OCI-LY3 (cell line): ENCODE measurements at regions not wholly inside any gene's neighbourhood (a gene's known extent, or its start where the extent isn't known, plus 50 kb on each side); places are given as distances from the start of the nearest gene placed in this dataset.

ENCODE experiments used
- H2AFZ ChIP-seq: fragments of 200-600, 300-600 bp; shearing (Covaris generic); 2 replicates; pipeline ENCODE4 v1.6.0; 2014; ENCODE audit warnings: antibody characterized with exemption, low read depth, low read length
- H3K27ac ChIP-seq: fragments of 200-600, 300-600 bp; sonication (generic); 2 replicates; pipeline ENCODE4 v1.5.1; 2014; ENCODE audit warnings: mild to moderate bottlenecking, low read length, moderate library complexity, mixed read lengths
- H3K27me3 ChIP-seq: fragments of 200-600, 300-600 bp; sonication (generic); 2 replicates; pipeline ENCODE4 v1.6.1; 2014; ENCODE audit warnings: low read depth, low read length, mixed read lengths
- H3K36me3 ChIP-seq: fragments of 200-600, 300-600 bp; sonication (generic); replicated peaks from 2 replicates; pipeline ENCODE3; 2014; ENCODE audit warnings: low read depth, low read length, mixed read lengths
- H3K4me1 ChIP-seq: fragments of 300-600, 200-600 bp; sonication (generic); 2 replicates; pipeline ENCODE4 v1.6.1; 2014; ENCODE audit warnings: low read length, mixed read lengths
- H3K4me2 ChIP-seq: fragments of 200-600, 300-600 bp; sonication (generic); 2 replicates; pipeline ENCODE4 v1.6.1; 2014; ENCODE audit warnings: low read length, mixed read lengths
- H3K4me3 ChIP-seq: fragments of 300-600, 200-600 bp; sonication (generic); 2 replicates; pipeline ENCODE4 v1.5.1; 2014; ENCODE audit warnings: antibody characterized with exemption, mild to moderate bottlenecking, low read length, moderate library complexity
- H3K79me2 ChIP-seq: fragments of 300-600, 200-600 bp; shearing (Covaris generic); 2 replicates; pipeline ENCODE4 v1.6.1; 2014; ENCODE audit warnings: mild to moderate bottlenecking, low read length, mixed read lengths
- H3K9ac ChIP-seq: fragments of 300-600, 200-600 bp; shearing (Covaris generic); 2 replicates; pipeline ENCODE4 v1.6.0; 2014; ENCODE audit warnings: mild to moderate bottlenecking, low read length, moderate library complexity
- H3K9me3 ChIP-seq: fragments of 200-600, 300-600 bp; shearing (Covaris generic); 2 replicates; pipeline ENCODE4 v1.6.1; 2014; ENCODE audit warnings: low read length, mixed read lengths; ENCODE audit not compliant: insufficient read depth
- H4K20me1 ChIP-seq: fragments of 200-600, 300-600 bp; sonication (generic); 2 replicates; pipeline ENCODE4 v1.6.1; 2016; ENCODE audit warnings: low read length, mixed read lengths; ENCODE audit not compliant: insufficient read depth
- EZH2phosphoT487 ChIP-seq: fragments of 200-600 bp; shearing (Covaris generic); IDR thresholded peaks from 2 replicates; pipeline ENCODE4 v1.6.1; 2018; ENCODE audit warnings: antibody characterized with exemption, mixed run types, low read depth
- TF ChIP-seq, protein P1 (sequence below): fragments of 200-600, 300-600 bp; sonication (generic); IDR thresholded peaks from 2 replicates; pipeline ENCODE4 v1.5.1; 2014; ENCODE audit warnings: antibody characterized with exemption, low read length, low read depth

DNA sequence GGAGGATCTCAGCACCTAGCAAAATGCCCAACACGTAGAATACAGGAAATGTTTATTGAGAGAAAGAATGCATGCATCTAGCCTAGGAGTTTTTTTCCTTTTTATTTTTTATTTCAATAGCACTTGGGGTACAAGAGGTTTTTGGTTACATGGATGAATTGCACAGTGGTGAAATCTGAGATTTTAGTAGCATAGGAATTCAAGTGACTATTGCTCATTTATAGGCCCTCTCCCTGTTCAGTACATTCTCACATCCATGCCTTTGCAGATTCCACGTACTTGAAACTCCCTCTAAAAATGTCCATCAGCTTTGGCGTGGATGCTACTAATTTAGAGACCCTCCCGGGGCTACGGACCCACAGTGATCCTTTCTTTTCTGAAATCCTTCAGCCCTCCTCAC, 61.7 kb upstream of the PIAS1 start:
- Histone ChIP-seq H4K20me1 (no peaks in the 10 kb centered on the region), H3K4me2 (no peak overlapping the region), H2AFZ (no peak overlapping the region), H3K27me3 (peaks cover 14% of the 10 kb centered on the region), H3K36me3 (no peaks in the 10 kb centered on the region), H3K4me3 (no peak overlapping the region), H3K4me1 (no peaks in the 10 kb centered on the region), H3K79me2 (no peaks in the 10 kb centered on the region), H3K27ac (no peak overlapping the region), H3K9me3 (no peaks in the 10 kb centered on the region), H3K9ac (no peak overlapping the region)
- no peak for TF ChIP-seq EZH2phosphoT487
- TF ChIP-seq, protein P1, sequence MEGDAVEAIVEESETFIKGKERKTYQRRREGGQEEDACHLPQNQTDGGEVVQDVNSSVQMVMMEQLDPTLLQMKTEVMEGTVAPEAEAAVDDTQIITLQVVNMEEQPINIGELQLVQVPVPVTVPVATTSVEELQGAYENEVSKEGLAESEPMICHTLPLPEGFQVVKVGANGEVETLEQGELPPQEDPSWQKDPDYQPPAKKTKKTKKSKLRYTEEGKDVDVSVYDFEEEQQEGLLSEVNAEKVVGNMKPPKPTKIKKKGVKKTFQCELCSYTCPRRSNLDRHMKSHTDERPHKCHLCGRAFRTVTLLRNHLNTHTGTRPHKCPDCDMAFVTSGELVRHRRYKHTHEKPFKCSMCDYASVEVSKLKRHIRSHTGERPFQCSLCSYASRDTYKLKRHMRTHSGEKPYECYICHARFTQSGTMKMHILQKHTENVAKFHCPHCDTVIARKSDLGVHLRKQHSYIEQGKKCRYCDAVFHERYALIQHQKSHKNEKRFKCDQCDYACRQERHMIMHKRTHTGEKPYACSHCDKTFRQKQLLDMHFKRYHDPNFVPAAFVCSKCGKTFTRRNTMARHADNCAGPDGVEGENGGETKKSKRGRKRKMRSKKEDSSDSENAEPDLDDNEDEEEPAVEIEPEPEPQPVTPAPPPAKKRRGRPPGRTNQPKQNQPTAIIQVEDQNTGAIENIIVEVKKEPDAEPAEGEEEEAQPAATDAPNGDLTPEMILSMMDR, result no peak

DNA sequence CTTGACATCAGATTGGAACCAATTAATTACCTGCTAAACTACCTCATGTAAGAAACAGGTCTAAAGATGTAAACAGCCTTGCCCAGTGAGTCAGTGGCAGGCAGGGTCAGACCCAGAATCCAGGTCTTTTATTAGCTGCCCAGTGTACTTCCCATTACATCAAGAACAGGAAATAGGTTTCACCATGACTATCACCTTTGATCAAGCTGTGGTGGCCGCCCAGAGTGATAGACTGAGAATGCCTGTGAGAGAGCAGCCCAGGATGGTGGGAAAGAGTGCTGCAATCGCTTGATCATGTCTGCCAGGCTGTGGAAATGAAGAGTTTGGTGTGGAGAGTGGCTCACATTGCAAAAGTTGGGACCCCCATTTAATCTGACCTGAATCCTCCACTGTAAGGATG, 61.3 kb upstream of the PIAS1 start:
- no peaks in the 10 kb centered on the region for H4K20me1 ChIP-seq
- H3K9ac ChIP-seq, result no peak overlapping the region
- no peaks in the 10 kb centered on the region for H3K79me2 ChIP-seq
- peaks cover 10% of the 10 kb centered on the region for H3K27me3 ChIP-seq
- no peaks in the 10 kb centered on the region for H3K9me3 ChIP-seq
- TF ChIP-seq, protein P1, result no peak
- TF ChIP-seq EZH2phosphoT487, result no peak
- no peak overlapping the region for H3K4me3 ChIP-seq
- H3K4me2 ChIP-seq, result no peak overlapping the region
- no peak overlapping the region for H3K27ac ChIP-seq
- H2AFZ ChIP-seq, result no peak overlapping the region
- no peaks in the 10 kb centered on the region for H3K36me3 ChIP-seq
- H3K4me1 ChIP-seq, result no peaks in the 10 kb centered on the region

DNA sequence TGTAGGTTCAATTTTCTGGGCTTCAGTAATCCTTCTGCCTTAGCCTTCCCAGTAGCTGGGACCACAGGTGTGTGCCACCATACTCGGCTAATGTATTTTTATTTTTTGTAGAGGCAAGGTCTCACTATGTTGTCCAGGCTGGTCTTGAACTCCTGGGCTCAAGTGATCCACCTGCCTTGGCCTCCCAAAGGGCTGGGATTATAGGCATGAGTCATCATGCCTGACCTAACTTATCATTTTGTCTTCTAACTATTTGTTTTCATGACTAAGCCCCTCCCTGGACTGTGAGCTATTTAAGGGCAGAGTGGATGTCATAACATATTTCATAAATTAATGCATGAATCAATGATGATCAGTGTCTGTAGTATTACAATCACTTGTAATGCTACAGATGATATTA, 56.1 kb upstream of the PIAS1 start:
- TF ChIP-seq EZH2phosphoT487, result no peak
- TF ChIP-seq, protein P1, result no peak
- Histone ChIP-seq H2AFZ (no peak overlapping the region), H3K79me2 (no peaks in the 10 kb centered on the region), H4K20me1 (no peaks in the 10 kb centered on the region), H3K27ac (no peak overlapping the region), H3K4me2 (no peak overlapping the region), H3K9me3 (no peaks in the 10 kb centered on the region), H3K4me1 (no peaks in the 10 kb centered on the region), H3K27me3 (no peaks in the 10 kb centered on the region), H3K4me3 (no peak overlapping the region), H3K36me3 (no peaks in the 10 kb centered on the region), H3K9ac (no peak overlapping the region)

DNA sequence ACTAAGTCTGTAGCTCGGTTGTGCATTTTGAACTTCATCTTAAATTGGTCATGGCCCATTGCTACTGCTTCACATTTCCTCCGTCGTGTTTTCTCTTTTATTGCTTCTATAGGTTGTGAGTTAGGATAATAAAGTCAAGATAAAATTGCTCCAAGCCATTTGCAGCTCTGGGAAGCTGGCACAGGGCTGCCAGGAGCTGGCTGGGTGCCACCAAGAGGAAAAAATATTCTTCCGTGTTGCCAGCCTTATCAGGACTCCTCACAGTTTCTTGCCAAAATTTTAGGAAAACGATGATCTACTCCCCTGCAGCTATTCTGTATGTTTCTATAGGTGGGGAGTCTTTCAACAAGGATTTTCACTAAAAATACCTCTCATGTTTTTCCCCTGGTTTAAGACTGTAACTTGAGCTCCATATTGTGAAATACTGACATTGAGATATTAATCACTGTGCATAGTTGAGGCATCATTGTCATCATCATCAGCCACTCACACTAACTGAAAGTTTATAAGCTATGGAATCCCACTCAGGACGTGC, 55.4 kb upstream of the PIAS1 start:
- no peak overlapping the region for H3K9ac ChIP-seq
- no peaks in the 10 kb centered on the region for H3K79me2 ChIP-seq
- H3K4me3 ChIP-seq, result no peak overlapping the region
- H3K4me1 ChIP-seq, result no peaks in the 10 kb centered on the region
- no peaks in the 10 kb centered on the region for H3K36me3 ChIP-seq
- no peaks in the 10 kb centered on the region for H3K27me3 ChIP-seq
- H3K27ac ChIP-seq, result no peak overlapping the region
- H2AFZ ChIP-seq, result no peak overlapping the region
- no peaks in the 10 kb centered on the region for H4K20me1 ChIP-seq
- H3K9me3 ChIP-seq, result no peaks in the 10 kb centered on the region
- no peak overlapping the region for H3K4me2 ChIP-seq
- TF ChIP-seq, protein P1, result no peak
- TF ChIP-seq EZH2phosphoT487, result no peak
